Neural cell (in vitro differentiated cells): ENCODE measurements at regions not wholly inside any gene's neighbourhood (a gene's known extent, or its start where the extent isn't known, plus 50 kb on each side); places are given as distances from the start of the nearest gene placed in this dataset.

Experiments used
- H2AFZ ChIP-seq: fragments of 200-600, 300-800 bp; sonication (generic), shearing (Covaris generic); 2 replicates; pipeline ENCODE4 v1.6.0; 2014; ENCODE audit warnings: low read depth, mild to moderate bottlenecking, antibody characterized with exemption, low read length, moderate library complexity
- H3F3A ChIP-seq: fragments of 200-600 bp; shearing (Covaris generic); 2 replicates; pipeline ENCODE4 v1.6.1; 2016; ENCODE audit warnings: mild to moderate bottlenecking, moderate library complexity, mixed read lengths, antibody characterized with exemption, low read length; ENCODE audit not compliant: insufficient read depth, poor library complexity, severe bottlenecking
- H3K27ac ChIP-seq: fragments of 200-600, 300-800 bp; sonication (generic), shearing (Covaris generic); 2 replicates; pipeline ENCODE4 v1.5.1; 2014; ENCODE audit warnings: mild to moderate bottlenecking, low read length, moderate library complexity
- H3K27me3 ChIP-seq: fragments of 300-800, 200-600 bp; sonication (generic), shearing (Covaris generic); 2 replicates; pipeline ENCODE4 v1.6.0; 2014; ENCODE audit warnings: mild to moderate bottlenecking, low read depth, low read length, moderate library complexity; ENCODE audit not compliant: insufficient read depth
- H3K36me3 ChIP-seq: fragments of 300-800, 200-600 bp; sonication (generic), shearing (Covaris generic); 2 replicates; pipeline ENCODE4 v1.5.1; 2014; ENCODE audit warnings: mild to moderate bottlenecking, antibody characterized with exemption, low read length, moderate library complexity; ENCODE audit not compliant: insufficient read depth
- H3K4me2 ChIP-seq: fragments of 300-800, 200-600 bp; sonication (generic), shearing (Covaris generic); 2 replicates; pipeline ENCODE4 v1.6.0; 2014; ENCODE audit warnings: mild to moderate bottlenecking, low read length
- H3K4me3 ChIP-seq: fragments of 300-800, 200-600 bp; sonication (generic), shearing (Covaris generic); 2 replicates; pipeline ENCODE4 v1.5.1; 2014; ENCODE audit warnings: mild to moderate bottlenecking, low read length, moderate library complexity
- H3K79me2 ChIP-seq: fragments of 200-600 bp; shearing (Covaris generic); replicated peaks from 2 replicates; pipeline ENCODE4 v1.6.0; 2014; ENCODE audit warnings: mild to moderate bottlenecking, low read length, moderate library complexity; ENCODE audit not compliant: insufficient read depth
- H3K9ac ChIP-seq: fragments of 300-800, 200-600 bp; sonication (generic), shearing (Covaris generic); 2 replicates; pipeline ENCODE4 v1.6.1; 2016; ENCODE audit warnings: mild to moderate bottlenecking, low read length, mixed read lengths
- H3K9me2 ChIP-seq: fragments of 200-600 bp; shearing (Covaris generic); 2 replicates; pipeline ENCODE4 v1.6.1; 2016; ENCODE audit warnings: mild to moderate bottlenecking, low read length, mixed read lengths; ENCODE audit not compliant: insufficient read depth
- H3K9me3 ChIP-seq: fragments of 200-600, 300-800 bp; sonication (generic), shearing (Covaris generic); 2 replicates; pipeline ENCODE4 v1.6.1; 2016; ENCODE audit warnings: mild to moderate bottlenecking, mixed run types, low read length, moderate library complexity, mixed read lengths
- H4K20me1 ChIP-seq: fragments of 200-600 bp; shearing (Covaris generic); 2 replicates; pipeline ENCODE4 v1.6.1; 2016; ENCODE audit warnings: mild to moderate bottlenecking, mixed run types; ENCODE audit not compliant: insufficient read depth
- CTCF ChIP-seq: fragments of 450-650 bp; IDR thresholded peaks from 2 replicates; pipeline ENCODE4 v1.5.1; 2014; ENCODE audit warnings: antibody characterized with exemption, mild to moderate bottlenecking, moderate library complexity; ENCODE audit not compliant: poor library complexity, severe bottlenecking
- EP300 ChIP-seq: fragments of 450-650 bp; conservative IDR thresholded peaks from 2 replicates; pipeline ENCODE4 v1.6.1; 2014; ENCODE audit warnings: antibody characterized with exemption, mild to moderate bottlenecking, moderate library complexity; ENCODE audit not compliant: poor library complexity, severe bottlenecking
- EZH2 ChIP-seq: fragments of 200-600, 300-800 bp; shearing (Covaris generic), sonication (generic); IDR thresholded peaks from 2 replicates; pipeline ENCODE4 v1.6.1; 2014; ENCODE audit warnings: antibody characterized with exemption, low read length, borderline replicate concordance, mild to moderate bottlenecking; ENCODE audit not compliant: insufficient read depth, poor library complexity, severe bottlenecking
- MXI1 ChIP-seq: fragments of 450-650 bp; conservative IDR thresholded peaks from 2 replicates; pipeline ENCODE4 v1.6.1; 2014; ENCODE audit warnings: antibody characterized with exemption, mild to moderate bottlenecking; ENCODE audit not compliant: poor library complexity, severe bottlenecking
- POLR2AphosphoS5 ChIP-seq: IDR thresholded peaks from 2 replicates; pipeline ENCODE4 v1.6.1; 2012
- RAD21 ChIP-seq: fragments of 450-650 bp; conservative IDR thresholded peaks from 2 replicates; pipeline ENCODE4 v1.6.1; 2014; ENCODE audit warnings: antibody characterized with exemption, mild to moderate bottlenecking, moderate library complexity
- REST ChIP-seq: IDR thresholded peaks from 2 replicates; pipeline ENCODE4 v1.6.1; 2012; ENCODE audit warnings: borderline replicate concordance
- SMC3 ChIP-seq: fragments of 450-650 bp; conservative IDR thresholded peaks from 2 replicates; pipeline ENCODE4 v1.6.1; 2014; ENCODE audit warnings: antibody characterized with exemption, mild to moderate bottlenecking, moderate library complexity; ENCODE audit not compliant: poor library complexity
- TAF1 ChIP-seq: IDR thresholded peaks from 2 replicates; pipeline ENCODE4 v1.6.1; 2012; ENCODE audit warnings: low read depth

- Histone ChIP-seq H3K27ac (no peak overlapping the region), H2AFZ (no peak overlapping the region)
Measured at GRCh38 chr16:48041981-48042421, 113.8 kb downstream of the ABCC12 start.

GRCh38 chr16:48035142-48035541, 120.7 kb downstream of the ABCC12 start:
- Histone ChIP-seq H3K27me3 (no peaks in the 10 kb centered on the region), H3K27ac (no peak overlapping the region), H3K79me2 (no peaks in the 10 kb centered on the region), H3K4me2 (no peak overlapping the region), H4K20me1 (no peaks in the 10 kb centered on the region), H3F3A (no peaks in the 10 kb centered on the region), H3K9me3 (no peaks in the 10 kb centered on the region), H3K9ac (no peak overlapping the region), H3K9me2 (no peaks in the 10 kb centered on the region), H3K4me3 (no peak overlapping the region), H2AFZ (no peak overlapping the region), H3K36me3 (no peaks in the 10 kb centered on the region)
- TF ChIP-seq CTCF: no peak
- no peak for TF ChIP-seq REST
- TF ChIP-seq RAD21: no peak
- no peak for TF ChIP-seq POLR2AphosphoS5
- no peak for TF ChIP-seq SMC3
- no peak for TF ChIP-seq EZH2

More at GRCh38 chr16:48041981-48042421, 113.8 kb downstream of the ABCC12 start:
- Histone ChIP-seq H3F3A (no peaks in the 10 kb centered on the region), H3K36me3 (no peaks in the 10 kb centered on the region), H3K4me2 (no peak overlapping the region), H3K9me3 (no peaks in the 10 kb centered on the region), H3K4me3 (no peak overlapping the region), H3K9me2 (no peaks in the 10 kb centered on the region), H3K27me3 (no peaks in the 10 kb centered on the region), H4K20me1 (no peaks in the 10 kb centered on the region), H3K79me2 (no peaks in the 10 kb centered on the region), H3K9ac (no peak overlapping the region)
- no peak for TF ChIP-seq CTCF
- peak; percentile 18 for TF ChIP-seq SMC3
- peak; percentile 37 for TF ChIP-seq POLR2AphosphoS5
- TF ChIP-seq EZH2: no peak
- no peak for TF ChIP-seq RAD21
- TF ChIP-seq TAF1: no peak
- TF ChIP-seq MXI1: no peak
- TF ChIP-seq REST: no peak
- peak; percentile 85 for TF ChIP-seq EP300
